ENCODE measurements at regions not wholly inside any gene's neighbourhood (a gene's known extent, or its start where the extent isn't known, plus 50 kb on each side); places are given as distances from the start of the nearest gene placed in this dataset.

DNA sequence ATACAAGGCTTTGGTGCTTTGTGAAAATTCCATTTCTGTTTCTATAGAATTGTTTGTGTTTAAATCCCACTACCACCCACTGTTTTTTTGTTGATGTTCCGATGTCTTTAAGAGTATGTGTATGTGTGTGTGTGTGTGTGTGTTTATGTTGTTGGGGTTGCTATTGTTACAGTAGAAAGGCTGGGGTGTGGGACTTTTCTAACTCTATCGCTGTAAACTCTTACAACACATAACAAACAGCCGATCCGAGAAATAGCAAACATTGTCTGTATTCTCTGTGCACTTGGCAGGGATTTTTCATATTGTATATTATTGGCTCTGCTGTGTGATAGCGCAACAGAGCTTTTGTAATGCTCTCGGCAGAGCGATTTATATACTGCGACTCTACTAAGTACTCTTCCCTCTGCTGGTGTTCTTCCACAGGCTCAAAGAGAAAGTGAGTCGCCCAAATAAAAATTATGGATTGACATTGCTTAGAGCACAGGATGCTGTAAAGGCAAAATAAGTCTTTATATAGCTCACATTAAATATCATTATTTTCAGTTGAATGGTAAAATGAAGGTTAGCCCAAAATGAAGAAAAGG is 492.2 kb upstream of the ARRDC3 start:
- ChIA-PET POLR2A (no interaction called here), CTCF (no interaction called here)
- intact Hi-C loops (cut with micrococcal nuclease; ENCODE audit: unreplicated experiment) (loop anchor here (10.0 kb wide), 1 partner anchor 230 kb away; no protein-coding TSS in a partner anchor), in situ Hi-C loops (cut with HindIII; ENCODE audit: low pct_unique_long_range_greater_than_20kb, low sequenced_read_pairs) (no loop called here)
- DNase-seq (ENCODE audit: low read depth, low spot score) (no peak), ATAC-seq (no peak)
- no peaks in the 10 kb centered on the region for H3K36me3 ChIP-seq (ENCODE audit: control insufficient read depth, insufficient read depth, low read length)
- no peak overlapping the region for H3K27ac ChIP-seq (ENCODE audit: low read length)
- peak overlapping the region in 1 of 2 experiments; percentile 12; a peak in 1 of 4 replicates for H3K4me3 ChIP-seq (ENCODE audit: low read depth in 2 of 2, low read length in 2 of 2)
- TF ChIP-seq POLR2AphosphoS5 (IDR thresholded peaks at IDR 0.05; ENCODE audit: low read depth, low read length) (no peak), SIN3A (IDR thresholded peaks at IDR 0.05; ENCODE audit: borderline replicate concordance, insufficient read depth, low read depth, low read length) (no peak), TCF7L2 (IDR thresholded peaks at IDR 0.05; ENCODE audit: low read depth, low read length) (no peak)
- TF ChIP-seq, protein P1, sequence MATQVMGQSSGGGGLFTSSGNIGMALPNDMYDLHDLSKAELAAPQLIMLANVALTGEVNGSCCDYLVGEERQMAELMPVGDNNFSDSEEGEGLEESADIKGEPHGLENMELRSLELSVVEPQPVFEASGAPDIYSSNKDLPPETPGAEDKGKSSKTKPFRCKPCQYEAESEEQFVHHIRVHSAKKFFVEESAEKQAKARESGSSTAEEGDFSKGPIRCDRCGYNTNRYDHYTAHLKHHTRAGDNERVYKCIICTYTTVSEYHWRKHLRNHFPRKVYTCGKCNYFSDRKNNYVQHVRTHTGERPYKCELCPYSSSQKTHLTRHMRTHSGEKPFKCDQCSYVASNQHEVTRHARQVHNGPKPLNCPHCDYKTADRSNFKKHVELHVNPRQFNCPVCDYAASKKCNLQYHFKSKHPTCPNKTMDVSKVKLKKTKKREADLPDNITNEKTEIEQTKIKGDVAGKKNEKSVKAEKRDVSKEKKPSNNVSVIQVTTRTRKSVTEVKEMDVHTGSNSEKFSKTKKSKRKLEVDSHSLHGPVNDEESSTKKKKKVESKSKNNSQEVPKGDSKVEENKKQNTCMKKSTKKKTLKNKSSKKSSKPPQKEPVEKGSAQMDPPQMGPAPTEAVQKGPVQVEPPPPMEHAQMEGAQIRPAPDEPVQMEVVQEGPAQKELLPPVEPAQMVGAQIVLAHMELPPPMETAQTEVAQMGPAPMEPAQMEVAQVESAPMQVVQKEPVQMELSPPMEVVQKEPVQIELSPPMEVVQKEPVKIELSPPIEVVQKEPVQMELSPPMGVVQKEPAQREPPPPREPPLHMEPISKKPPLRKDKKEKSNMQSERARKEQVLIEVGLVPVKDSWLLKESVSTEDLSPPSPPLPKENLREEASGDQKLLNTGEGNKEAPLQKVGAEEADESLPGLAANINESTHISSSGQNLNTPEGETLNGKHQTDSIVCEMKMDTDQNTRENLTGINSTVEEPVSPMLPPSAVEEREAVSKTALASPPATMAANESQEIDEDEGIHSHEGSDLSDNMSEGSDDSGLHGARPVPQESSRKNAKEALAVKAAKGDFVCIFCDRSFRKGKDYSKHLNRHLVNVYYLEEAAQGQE (IDR thresholded peaks at IDR 0.05; ENCODE audit: insufficient read depth in 1 of 2, low read depth in 2 of 2, low read length in 1 of 2): no peak
- TF ChIP-seq, protein P2, sequence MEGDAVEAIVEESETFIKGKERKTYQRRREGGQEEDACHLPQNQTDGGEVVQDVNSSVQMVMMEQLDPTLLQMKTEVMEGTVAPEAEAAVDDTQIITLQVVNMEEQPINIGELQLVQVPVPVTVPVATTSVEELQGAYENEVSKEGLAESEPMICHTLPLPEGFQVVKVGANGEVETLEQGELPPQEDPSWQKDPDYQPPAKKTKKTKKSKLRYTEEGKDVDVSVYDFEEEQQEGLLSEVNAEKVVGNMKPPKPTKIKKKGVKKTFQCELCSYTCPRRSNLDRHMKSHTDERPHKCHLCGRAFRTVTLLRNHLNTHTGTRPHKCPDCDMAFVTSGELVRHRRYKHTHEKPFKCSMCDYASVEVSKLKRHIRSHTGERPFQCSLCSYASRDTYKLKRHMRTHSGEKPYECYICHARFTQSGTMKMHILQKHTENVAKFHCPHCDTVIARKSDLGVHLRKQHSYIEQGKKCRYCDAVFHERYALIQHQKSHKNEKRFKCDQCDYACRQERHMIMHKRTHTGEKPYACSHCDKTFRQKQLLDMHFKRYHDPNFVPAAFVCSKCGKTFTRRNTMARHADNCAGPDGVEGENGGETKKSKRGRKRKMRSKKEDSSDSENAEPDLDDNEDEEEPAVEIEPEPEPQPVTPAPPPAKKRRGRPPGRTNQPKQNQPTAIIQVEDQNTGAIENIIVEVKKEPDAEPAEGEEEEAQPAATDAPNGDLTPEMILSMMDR (IDR thresholded peaks at IDR 0.05): no peak
- H3K9me3 ChIP-seq (ENCODE audit: control insufficient read depth, insufficient read depth, low read depth, low read length): no peaks in the 10 kb centered on the region
- BruUV-seq (replicated peaks): no TSS peak
- no peaks in the 10 kb centered on the region for H3K27me3 ChIP-seq (ENCODE audit: control insufficient read depth, insufficient read depth, low read length)
- no peaks in the 10 kb centered on the region for H3K4me1 ChIP-seq (ENCODE audit: control insufficient read depth, insufficient read depth, low read length)

DNA sequence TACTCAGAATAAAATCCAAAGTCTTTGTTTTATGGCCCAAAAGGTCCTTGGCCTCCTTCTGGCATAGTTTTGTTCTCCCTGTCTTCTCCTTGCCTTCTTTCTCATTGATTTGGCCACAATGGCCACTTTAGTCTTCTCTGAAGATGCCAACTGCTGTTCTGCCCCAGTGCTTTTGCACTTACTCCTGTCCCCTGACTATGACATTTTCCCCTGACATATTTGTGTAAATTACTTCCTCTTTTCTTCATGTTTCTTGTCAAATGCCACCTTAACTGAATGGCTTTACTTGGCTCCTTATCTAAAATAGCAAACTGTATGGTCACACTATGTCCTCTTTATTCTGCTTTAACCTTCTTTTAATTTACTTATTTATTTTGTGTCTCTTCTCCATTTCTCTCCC is 484.7 kb upstream of the ARRDC3 start:
- Histone ChIP-seq H3K36me3 (ENCODE audit: control insufficient read depth, insufficient read depth, low read length) (no peaks in the 10 kb centered on the region), H3K27ac (ENCODE audit: low read length) (peak overlapping the region; percentile 18; the same call in 1 of the 2 replicates), H3K4me3 (ENCODE audit: low read depth in 2 of 2, low read length in 2 of 2) (no peak overlapping the region), H3K4me1 (ENCODE audit: control insufficient read depth, insufficient read depth, low read length) (peaks cover 4% of the 10 kb centered on the region; the same call in 1 of the 2 replicates), H3K9me3 (ENCODE audit: control insufficient read depth, insufficient read depth, low read depth, low read length) (no peaks in the 10 kb centered on the region), H3K27me3 (ENCODE audit: control insufficient read depth, insufficient read depth, low read length) (no peaks in the 10 kb centered on the region)
- no peak for ATAC-seq
- TF ChIP-seq, protein P2 (IDR thresholded peaks at IDR 0.05): no peak
- TF ChIP-seq SIN3A (IDR thresholded peaks at IDR 0.05; ENCODE audit: borderline replicate concordance, insufficient read depth, low read depth, low read length): no peak
- TF ChIP-seq POLR2AphosphoS5 (IDR thresholded peaks at IDR 0.05; ENCODE audit: low read depth, low read length): no peak
- TF ChIP-seq, protein P1 (IDR thresholded peaks at IDR 0.05; ENCODE audit: insufficient read depth in 1 of 2, low read depth in 2 of 2, low read length in 1 of 2): no peak
- TF ChIP-seq TCF7L2 (IDR thresholded peaks at IDR 0.05; ENCODE audit: low read depth, low read length): no peak
- intact Hi-C loops (cut with micrococcal nuclease; ENCODE audit: unreplicated experiment): no loop called here
- DNase-seq (ENCODE audit: low read depth, low spot score): no peak
- in situ Hi-C loops (cut with HindIII; ENCODE audit: low pct_unique_long_range_greater_than_20kb, low sequenced_read_pairs): no loop called here
- no TSS peak for BruUV-seq (replicated peaks)
- CTCF ChIA-PET: no interaction called here
- POLR2A ChIA-PET: no interaction called here
